NCI-H748 (cell line): ENCODE measurements at regions not wholly inside any gene's neighbourhood (a gene's known extent, or its start where the extent isn't known, plus 50 kb on each side); places are given as distances from the start of the nearest gene placed in this dataset.

Experiments
- DNase-seq: peaks from one replicate; lab custom pipeline; 2025; ENCODE audit not compliant: unreplicated experiment; lab: John Stamatoyannopoulos, UW

DNA sequence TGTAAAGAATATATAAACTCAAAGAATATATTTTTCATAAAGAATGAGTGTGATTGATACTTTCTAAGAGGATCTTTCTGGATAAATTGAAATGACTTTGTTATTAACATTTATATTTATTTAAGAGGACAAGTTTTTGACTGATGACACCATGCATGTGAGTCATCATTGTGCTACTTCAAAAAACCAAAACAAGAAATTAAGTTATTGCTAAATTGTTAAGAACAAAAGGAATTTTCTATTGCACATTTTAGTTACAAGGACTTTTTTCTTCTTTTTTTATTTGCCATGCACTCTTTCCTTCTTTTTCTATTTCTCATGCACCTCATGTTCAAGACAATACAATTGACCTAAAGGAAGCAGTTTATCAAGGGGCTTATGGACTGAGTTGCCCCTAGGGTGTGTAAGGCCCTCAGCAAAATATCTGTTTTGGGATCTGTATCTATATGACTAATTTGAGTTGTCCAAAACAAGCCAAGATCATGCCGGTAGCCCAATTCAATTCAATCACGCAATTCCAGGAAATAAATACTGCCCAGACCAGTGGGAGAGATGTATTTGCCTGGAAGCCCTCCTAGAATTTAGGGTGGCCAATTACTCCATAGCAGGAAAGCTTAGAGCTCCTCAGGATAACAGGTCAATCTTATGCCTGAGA is 654.3 kb downstream of the METTL4 start:
- no peak for DNase-seq

DNA sequence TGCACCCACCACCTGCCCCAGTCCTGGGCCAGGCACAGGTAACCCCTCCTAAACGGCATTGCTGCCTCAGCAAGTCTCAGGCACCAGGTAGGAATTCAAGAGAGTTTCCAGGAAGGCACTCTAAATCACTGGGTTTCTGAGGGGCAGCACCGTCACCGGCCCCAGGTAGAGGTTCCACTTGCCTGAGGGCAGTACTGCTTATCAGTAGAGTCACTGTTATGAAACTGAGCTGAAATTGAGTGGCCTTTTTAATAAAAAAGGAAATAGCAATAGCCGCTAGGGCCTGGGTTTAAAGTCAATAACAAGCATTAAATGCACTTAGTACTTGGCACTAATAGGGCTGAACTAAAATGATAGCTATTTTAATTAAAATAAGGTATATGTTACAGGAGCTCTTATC is 653.7 kb downstream of the METTL4 start:
- DNase-seq = no peak

DNA sequence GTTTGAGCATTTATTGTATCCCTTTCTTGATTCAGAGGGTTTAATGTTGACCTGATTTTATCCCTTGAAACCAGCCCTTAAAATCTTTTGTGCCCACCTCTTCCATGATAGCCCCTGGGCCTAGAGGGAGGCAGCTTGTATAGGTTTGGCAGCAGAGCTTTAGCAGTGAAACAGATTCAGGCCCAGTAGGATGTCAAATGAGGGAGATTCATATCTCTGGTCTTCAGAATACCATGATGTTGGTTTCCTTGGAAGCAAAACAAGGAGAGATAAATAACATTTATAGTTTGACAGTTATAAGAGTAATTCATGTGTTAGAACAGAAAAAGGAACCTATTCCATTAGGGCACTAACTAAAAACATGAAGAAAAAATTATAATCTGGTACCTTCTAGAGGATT is 649.2 kb downstream of the METTL4 start:
- DNase-seq = no peak

DNA sequence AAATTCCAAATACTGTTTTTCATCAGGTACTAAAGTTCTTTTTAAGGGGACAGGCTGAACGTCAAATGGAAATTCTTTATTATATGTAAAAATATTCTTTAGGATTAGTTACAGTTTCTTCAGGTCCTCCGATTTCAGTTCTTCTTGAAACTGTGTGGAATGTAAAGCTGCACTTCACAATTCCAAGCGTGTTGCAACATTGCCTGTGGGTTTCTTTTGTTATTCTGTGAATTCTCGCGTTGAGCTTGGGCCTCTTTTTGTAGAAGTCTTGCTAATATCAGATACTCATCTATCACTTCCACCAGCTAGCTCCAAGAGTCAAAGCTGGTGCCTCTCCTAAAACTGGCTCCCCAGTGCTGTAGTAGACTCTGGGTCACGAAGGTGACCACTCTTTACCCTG is 642.6 kb downstream of the METTL4 start:
- no peak for DNase-seq

DNA sequence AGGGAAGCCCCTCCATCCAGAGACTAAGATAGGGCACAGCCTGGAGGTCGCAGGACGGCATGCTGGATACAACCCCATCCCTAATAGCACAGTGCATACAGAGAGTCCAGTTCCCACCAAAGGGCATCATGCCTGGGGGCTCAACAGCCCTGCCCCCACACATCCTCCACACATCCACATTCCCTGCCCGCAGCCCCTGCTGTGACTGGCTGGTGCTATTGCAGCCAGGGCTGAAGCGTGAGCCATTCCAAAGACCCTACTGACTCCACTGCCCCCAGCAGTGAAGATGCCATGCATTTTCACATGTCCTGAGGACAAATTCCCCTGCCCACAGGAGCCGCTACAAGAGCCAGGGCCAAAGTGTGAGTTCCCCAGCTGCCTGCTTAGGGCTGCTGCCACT is 641.6 kb downstream of the METTL4 start:
- no peak for DNase-seq

DNA sequence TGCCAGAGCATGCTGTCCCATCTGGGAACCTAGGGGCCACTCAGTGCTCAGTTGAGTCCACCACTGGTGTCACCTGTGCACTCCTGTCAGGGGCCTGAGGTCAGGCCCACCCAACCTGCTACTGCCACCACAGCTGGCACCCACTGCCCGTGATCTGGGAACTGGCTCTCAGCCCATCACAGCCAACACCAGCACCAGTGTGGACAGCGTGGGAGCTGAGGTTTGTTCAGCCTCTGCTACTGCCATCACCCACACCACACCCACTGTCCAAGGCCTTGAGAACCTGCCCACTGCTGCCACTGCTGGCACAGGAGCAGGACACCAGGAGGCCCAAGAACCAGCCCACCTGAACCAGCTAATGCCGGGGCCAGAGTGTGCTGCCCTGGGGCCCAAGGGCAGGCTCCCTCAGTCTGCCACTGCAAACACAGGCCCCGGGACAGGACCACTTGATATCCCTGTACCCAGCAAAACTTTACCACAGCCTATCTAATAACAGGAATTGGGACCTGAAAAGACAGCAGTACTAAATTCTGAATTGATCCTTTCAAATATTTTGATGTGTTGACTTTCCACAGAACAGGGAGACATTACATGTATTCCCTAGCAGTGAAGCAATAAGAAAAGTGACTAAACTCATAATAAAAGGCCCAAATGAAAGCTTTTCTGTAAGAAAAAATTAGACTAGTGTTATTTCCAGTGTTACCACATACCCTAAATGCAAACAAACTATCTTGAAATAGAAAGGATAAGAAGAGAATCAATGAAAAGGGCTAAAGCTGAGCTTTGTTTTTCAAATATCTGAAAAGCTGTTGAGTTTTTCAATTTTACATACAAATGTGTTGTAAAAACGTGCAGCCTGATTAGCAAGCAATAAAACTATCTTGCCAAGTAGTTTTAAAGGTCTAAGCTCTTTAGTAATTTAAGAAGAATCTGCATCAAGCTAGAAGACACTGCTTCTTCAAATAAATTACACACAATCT is 640.7 kb downstream of the METTL4 start:
- no peak for DNase-seq

DNA sequence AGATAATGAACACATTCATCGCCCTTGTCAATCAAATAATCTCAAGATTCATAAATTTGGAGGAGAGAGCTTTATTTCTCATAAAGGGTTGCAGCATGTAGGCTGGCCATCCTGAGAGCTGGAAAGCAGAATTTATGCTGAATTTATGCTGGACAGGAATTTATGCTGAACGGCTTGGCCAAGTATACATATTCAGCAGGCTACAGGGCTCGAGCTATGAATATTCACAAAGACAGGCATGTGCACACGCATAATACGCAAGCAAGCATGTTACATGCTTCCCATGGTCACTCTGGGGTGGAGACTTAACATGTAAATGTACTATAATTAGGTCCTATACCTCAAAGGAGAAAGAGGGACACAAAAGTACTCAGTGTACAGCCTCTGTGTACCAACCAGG is 618.8 kb downstream of the METTL4 start:
- DNase-seq = no peak

DNA sequence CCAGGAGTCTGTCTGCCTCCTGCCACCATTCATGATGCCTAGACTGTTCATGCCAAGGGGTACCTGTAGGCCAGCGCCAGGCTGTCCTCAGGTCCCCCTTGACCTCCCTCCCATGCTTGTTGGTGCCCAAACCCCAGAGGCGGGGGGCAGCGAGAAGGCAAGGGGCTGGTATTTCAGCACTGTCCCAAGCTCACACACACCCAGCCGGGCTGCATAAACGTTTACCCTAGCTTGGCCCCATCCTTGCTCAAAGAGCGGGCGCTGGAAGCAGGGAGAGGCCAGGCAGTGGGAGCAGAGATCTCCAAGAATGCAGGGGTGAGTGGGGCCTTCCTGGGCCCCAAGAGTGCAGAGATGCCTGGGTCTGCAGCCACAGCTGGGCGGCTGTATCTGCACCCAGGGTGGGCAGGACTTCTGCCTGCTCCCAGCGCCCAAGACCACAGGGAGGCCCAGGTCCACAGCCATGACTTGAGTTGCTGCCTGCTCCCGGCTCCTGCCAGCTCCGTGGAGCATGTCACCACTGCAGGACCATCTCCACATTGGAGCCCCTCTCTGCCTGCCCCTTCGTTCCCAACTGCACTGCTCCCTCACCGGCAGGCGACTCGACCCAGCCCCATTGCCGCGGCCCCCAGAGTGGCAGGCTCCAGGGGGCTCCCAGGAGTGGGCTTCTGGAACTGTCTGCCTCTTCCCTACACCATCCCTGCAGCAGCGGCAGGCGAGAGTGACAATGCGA is 616.6 kb downstream of the METTL4 start:
- no peak for DNase-seq

DNA sequence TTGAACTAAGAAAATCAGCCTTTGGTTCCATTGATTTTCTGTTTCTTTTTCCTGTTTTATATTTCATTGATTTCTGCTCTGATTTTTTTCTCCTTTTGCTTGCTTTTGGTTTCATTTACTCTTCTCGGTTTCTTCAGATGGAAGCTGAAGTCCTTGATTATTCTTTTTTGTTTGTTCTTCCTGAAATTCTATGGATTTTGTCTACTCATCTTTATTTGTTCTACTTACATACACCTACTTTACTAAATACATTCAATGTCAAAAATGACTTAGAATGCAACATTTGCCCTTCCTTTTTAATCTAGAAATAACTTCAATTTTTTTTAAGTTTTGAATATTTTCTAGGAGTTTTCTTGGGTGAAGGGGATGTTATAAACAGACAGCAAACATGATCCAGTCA is 612.5 kb downstream of the METTL4 start:
- no peak for DNase-seq

DNA sequence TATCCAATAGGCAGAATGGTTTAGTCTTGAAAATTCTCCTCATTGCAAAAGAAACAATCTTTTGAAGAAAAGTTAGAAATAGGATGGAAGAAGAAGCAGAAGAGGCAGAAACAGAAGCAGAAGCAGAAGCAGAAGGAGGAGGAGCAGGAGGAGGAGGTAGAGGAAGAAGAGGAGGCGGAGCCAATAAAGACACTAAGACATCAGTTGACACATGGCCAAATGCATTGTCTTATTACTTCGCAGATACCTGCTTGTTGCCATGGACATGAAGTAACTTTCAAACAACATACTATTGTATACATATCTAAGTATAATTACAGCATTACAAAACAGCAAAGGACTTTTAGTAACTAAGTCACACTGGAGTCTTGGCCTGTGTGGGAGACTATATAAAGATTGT is 606.3 kb downstream of the METTL4 start:
- no peak for DNase-seq

DNA sequence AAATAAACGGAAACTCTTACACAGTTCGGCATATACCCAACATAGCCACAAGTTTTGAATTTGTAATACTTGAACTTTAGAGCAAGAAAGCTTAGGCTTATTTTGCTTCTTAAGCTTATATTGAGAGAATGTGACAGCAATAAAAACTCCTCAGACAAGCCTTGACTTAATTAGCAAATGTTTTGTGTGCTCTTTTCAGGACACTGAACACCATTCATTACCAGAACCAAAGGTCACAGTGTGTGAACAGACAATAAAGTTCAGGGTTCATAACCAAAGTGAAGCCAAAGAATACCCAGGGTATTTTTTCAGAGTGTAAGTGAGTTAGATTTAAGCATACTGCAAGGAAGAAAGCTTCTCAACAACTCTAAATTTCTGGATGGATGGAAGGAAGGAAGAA is 605.8 kb downstream of the METTL4 start:
- DNase-seq = no peak

DNA sequence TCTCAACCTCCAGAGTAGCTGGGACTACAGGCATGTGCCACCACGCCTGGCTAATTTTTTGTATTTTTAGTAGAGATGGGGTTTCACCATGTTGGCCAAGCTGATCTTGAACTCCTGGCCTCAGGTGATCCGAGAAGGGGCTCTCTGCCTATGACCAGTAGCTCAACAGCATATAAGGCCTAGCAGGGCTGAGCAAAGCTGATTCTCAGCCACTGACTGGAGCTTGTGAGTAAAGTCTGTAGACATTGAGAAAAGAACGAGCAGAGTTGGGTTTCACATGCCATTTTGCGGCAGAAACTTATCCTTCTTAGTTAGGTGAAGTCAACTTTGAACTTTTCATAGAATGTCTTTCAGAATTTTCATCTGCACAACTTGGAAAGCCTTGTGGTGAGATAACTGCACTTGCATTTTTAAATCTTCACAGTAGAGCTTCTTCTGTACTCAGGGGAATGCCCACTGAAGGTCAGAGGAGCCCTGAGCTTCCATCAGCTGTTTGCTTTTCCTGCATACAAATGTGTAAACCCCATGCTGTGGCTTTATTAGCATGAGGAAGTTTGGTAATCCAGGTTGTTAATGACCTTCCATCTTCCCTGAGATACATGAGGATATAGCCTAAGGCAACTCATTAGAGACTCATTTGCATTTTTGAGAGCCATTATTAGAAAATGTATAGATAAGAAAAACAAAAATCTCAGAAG is 602.4 kb downstream of the METTL4 start:
- DNase-seq = peak; percentile 33

DNA sequence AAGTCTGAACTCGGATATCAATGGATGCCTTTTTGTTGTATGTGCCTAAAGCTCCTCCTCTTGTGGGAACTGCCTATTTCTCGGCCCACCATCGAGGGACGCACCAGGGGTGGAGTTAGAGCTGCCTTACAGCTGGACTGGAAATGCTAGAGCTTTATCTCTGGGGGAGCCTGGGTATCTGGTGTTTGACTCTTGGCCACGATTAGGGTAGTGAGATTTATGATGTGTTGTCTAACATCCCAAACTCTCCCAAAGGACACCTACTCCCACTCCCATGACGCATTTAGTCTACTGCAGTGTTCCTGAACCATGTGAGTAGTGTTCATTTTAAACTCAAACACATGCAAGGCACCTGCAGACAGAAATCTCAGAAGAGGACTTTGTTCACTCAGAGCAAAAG is 594.8 kb downstream of the METTL4 start:
- DNase-seq = no peak

DNA sequence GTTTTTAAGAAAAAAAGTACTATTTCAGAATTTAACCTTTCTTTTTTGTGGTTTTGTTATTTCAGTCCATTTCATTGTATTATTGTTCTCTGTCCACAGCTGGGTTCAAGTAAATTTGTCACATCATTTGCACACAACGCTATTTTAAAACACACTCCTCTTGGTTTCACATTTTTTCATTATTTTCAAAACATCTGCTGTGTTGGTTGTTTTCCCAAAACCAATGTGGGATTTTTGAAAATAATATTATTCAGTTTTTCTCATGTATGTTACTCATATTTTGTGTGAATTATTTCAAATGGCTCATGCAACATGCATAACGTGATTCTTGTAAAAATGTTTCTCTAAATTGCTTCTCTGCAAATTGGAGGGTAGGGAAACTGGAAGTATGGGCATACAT is 589.2 kb downstream of the METTL4 start:
- no peak for DNase-seq

DNA sequence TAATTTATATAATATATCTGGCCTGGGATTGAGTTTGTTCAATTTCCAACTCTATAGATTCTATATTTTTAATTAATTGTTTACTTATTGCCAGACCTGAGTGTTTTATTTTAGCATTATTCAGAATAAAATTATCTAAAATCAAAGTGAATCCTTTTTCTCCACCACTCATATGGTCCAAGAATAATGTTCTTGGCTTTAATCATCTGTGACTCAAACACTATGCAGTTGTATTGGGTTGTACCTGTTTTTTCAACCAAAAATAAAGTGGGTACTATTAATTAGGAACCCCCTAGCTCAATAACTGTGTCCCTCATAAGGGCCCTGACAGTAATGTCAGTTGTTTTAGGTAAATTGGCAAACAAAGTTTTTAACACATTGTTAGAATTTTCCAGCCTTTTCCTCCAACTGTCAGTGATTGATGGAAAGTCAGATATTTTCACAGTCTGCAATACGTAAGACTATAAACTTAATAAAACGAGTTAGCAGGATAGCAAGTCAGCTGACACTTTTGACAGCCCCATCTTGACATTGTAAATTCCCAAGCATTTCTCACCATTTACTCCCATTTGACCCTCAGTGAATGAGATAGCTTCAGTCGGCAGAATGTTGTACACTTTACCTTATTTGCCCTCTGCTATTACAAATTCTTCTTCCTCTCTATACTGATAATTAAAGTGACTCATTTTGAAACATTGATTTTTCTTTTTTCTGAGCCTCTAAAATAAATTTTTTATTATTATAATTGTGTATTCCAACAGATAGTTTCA is 587.4 kb downstream of the METTL4 start:
- no peak for DNase-seq

DNA sequence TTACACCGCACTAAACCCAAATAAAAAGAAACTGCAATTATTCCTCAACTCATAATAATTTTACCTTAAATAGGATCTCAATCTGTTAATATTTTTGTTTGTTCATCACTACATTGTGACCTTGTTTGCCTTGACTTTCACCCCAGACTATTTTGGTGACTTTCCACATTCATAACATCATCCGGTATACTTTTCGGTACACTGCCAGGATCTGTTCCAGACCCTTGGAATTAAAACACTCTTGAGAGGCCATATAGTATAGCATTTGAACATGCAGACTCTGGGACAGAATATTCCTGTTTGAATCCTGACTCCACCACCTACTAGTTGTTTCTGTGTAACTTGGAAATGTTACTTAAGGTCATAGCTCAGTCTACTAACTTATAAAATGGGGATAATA is 577.4 kb downstream of the METTL4 start:
- DNase-seq = no peak

DNA sequence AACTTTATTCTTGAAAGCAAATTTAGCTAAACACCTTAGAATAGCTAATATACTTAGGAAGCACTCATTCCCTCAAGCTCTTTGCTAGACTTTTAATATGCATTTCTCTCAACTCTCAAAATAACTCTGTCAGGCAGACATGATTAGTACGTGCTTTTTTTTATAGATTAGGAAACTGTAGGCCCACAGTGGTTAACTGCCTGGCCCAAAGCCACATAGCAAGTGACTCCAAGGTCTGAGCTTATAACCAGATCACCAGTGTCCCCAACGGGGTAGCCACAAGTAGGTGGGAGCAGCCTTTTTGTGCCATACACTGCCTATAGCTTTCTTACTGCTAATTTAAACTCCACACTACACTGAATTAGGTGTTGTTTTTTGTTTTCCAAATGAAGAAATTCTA is 576.8 kb downstream of the METTL4 start:
- no peak for DNase-seq

DNA sequence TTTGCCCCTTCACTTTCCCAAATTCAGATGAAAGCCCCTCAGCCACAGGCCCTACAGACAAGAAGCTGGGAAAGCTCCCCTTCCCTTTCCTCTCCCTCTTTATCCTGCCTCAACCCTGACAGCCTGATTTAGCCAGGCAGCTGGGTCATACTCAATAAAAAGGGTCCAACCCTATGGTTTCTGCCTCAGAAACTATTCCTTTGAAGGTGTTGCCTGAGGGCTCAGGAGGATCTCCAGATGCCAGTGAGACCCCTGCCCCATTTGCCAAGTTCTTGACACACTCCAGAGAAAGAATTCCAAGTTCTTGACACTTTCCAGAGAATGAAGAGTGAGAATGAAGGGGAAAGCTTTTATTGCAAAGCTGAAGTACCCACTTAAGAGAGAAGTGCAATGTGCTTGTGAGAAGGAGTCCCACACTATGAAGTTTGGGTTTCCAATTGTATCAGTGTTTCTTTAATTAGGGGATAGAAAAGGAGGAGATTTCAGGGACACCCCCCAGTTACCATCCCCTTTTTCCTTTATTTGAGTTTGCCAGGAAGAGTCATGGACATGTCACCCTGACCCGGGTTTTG is 576.2 kb downstream of the METTL4 start:
- DNase-seq = no peak

DNA sequence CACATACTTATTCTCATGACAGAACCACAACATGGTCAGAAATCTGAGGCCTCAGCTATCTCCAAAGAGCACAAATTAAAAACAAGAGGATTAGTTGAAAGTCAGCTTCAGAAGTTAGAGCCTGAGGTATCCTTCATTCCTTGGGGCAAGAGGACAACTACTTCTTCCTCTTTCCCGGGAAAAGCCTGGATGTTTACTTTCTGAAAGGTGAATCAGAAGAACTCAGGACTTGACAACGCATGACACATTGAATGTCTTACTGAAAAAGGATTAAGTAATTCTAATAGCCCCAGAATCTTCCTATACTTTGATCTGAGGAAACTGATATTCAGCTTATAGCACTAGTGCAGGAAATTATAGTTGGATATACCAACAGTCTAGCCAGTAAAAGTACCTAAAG is 573.2 kb downstream of the METTL4 start:
- no peak for DNase-seq

DNA sequence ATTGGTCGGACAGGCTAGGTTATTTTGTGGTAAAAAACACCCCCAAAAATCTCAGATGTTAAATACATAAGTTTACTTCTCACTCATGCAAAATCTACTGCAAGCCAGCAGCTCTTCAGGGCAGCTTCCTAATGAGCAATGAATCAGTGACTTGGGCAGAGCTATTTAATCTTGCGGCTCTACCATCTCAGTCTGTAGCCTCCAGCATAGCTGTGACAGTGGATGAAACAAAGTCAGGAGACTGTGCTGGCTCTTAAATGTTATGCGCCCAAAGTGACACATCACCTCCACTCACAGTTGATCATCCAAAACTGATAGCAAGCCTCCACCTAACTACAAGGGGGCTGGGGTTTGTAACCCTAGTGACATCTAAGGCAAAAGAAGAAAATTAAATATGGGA is 571.9 kb downstream of the METTL4 start:
- no peak for DNase-seq
